DMS53 treated with DMSO at 0.1 percent for 48 hours (cell line): ENCODE measurements at regions not wholly inside any gene's neighbourhood (a gene's known extent, or its start where the extent isn't known, plus 50 kb on each side); places are given as distances from the start of the nearest gene placed in this dataset.
A peak's percentile ranks its signal among the peaks of the same experiment; 100 is the strongest.
"Not testable (repeated sequence)": the region's sequence is repeated elsewhere in the genome, so short reads cannot be mapped to it uniquely, and the experiment has no call there.

Source experiments
- DNase-seq: peaks from one replicate; lab custom pipeline; 2025; ENCODE audit not compliant: unreplicated experiment; lab: John Stamatoyannopoulos, UW

- no peak for DNase-seq
Measured at GRCh38 chr14:25887251-25887878, 710.5 kb downstream of the NOVA1 start.

- no peak for DNase-seq
Measured at GRCh38 chr14:25884657-25885056, 713.2 kb downstream of the NOVA1 start.

GRCh38 chr14:25882899-25883298 is 714.9 kb downstream of the NOVA1 start:
- DNase-seq = no peak

GRCh38 chr14:25875475-25875874 is 722.4 kb downstream of the NOVA1 start:
- no peak for DNase-seq

GRCh38 chr14:25869854-25870253 is 728.0 kb downstream of the NOVA1 start:
- no peak for DNase-seq

GRCh38 chr14:25868521-25869314 is 729.1 kb downstream of the NOVA1 start:
- DNase-seq = no peak

GRCh38 chr14:25861406-25861805 is 736.4 kb downstream of the NOVA1 start:
- DNase-seq = no peak

GRCh38 chr14:25848601-25849000 is 749.2 kb downstream of the NOVA1 start:
- DNase-seq = no peak

- no peak for DNase-seq
Measured at GRCh38 chr14:25846246-25846645, 751.6 kb downstream of the NOVA1 start.

- no peak for DNase-seq
Measured at GRCh38 chr14:25843481-25844470, 754.1 kb downstream of the NOVA1 start.

GRCh38 chr14:25841226-25841625 is 756.6 kb downstream of the NOVA1 start:
- DNase-seq = no peak

GRCh38 chr14:25837551-25837965 is 760.3 kb downstream of the NOVA1 start:
- DNase-seq = no peak

- no peak for DNase-seq
Measured at GRCh38 chr14:25836636-25837035, 761.2 kb downstream of the NOVA1 start.

GRCh38 chr14:25833341-25834126 is 764.3 kb downstream of the NOVA1 start:
- DNase-seq = peak; percentile 53

GRCh38 chr14:25832585-25832984 is 765.2 kb downstream of the NOVA1 start:
- no peak for DNase-seq

- DNase-seq = no peak
Measured at GRCh38 chr14:25828562-25828961, 769.3 kb downstream of the NOVA1 start.

GRCh38 chr14:25826105-25826504 is 771.7 kb downstream of the NOVA1 start:
- DNase-seq = no peak

- no peak for DNase-seq
Measured at GRCh38 chr14:25820368-25820767, 770.4 kb upstream of the STXBP6 start.

GRCh38 chr14:25814622-25815021 is 764.7 kb upstream of the STXBP6 start:
- DNase-seq = not testable (repeated sequence)

GRCh38 chr14:25803386-25804018 is 753.6 kb upstream of the STXBP6 start:
- no peak for DNase-seq
